ENCODE measurements at regions not wholly inside any gene's neighbourhood (a gene's known extent, or its start where the extent isn't known, plus 50 kb on each side); places are given as distances from the start of the nearest gene placed in this dataset.

DNA sequence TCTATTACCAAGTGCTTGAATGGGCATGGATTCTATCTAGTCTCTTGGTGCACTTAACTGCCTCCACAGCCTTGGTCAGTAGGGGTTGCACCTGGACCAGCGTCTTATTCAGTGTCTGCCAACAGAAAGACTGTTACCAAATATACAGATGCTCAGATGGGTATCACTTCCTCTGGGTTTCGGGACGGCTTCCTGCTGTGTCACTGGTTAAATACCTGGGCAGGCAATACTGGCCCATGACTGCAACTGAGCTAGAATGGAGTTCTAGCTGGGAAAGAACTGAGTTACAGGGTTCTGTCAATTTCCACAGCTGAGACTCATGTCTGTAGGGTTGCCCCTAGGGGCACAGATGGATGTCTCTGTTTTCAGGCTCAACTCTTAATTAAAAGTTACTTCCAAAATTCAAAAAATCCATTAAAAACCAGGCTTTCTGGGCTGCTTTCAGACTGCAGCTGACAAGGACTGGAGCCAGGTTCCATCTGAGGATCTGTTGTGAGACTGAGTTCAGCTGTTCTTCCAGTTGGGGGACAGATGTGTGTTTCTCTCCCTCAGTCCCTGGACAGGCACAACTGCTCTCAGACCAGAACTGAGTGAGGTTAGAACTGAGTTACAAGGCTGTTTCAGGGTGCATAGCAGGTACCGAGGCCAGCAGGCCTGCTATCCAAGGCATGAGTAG, 789.6 kb upstream of the SLC8A1 start:
- TF ChIP-seq POLR2AphosphoS5 (IDR thresholded peaks at IDR 0.05; ENCODE audit: low read depth, low read length) (no peak), POLR2A (IDR thresholded peaks at IDR 0.05; ENCODE audit: low read depth, low read length) (no peak), TAF1 (IDR thresholded peaks at IDR 0.05; ENCODE audit: low read depth, low read length) (no peak)
